Right atrium auricular region (tissue), 2 donors: ENCODE measurements at regions not wholly inside any gene's neighbourhood (a gene's known extent, or its start where the extent isn't known, plus 50 kb on each side); places are given as distances from the start of the nearest gene placed in this dataset.
"Not testable (repeated sequence)": the region's sequence is repeated elsewhere in the genome, so short reads cannot be mapped to it uniquely, and the experiment has no call there.

Experiments
- DNase-seq: peaks from one replicate; pipeline ENCODE4 v3.0.0-alpha.2; 2019; ENCODE audit warnings: low spot score
- H3K27ac ChIP-seq, 2 donors: fragments of 200-600 bp; sonication (generic); 1 replicate in 1 of 2; 2 replicates in 1 of 2; pipeline ENCODE4 v1.5.1; 2016 to 2019
- H3K27me3 ChIP-seq, 2 donors: fragments of 200-600 bp; sonication (generic); one replicate each; pipeline versions ENCODE4 v1.5.1 to v1.6.0; 2017 to 2019
- H3K36me3 ChIP-seq: fragments of 200-600 bp; sonication (generic); one replicate; pipeline ENCODE4 v1.5.1; 2016
- H3K4me1 ChIP-seq, 2 donors: fragments of 200-600 bp; sonication (generic); one replicate each; pipeline versions ENCODE4 v1.5.1 to v1.6.0; 2017 to 2019
- H3K4me3 ChIP-seq, 2 donors: fragments of 200-600 bp; sonication (generic); 1 replicate in 1 of 2; 2 replicates in 1 of 2; pipeline ENCODE4 v1.5.1; 2017 to 2019; ENCODE audit warnings: mild to moderate bottlenecking in 1 of 2, moderate library complexity in 1 of 2
- H3K9me3 ChIP-seq, 2 donors: fragments of 200-600 bp; sonication (generic); one replicate each; pipeline ENCODE4 v1.5.1; 2019
- TF ChIP-seq, protein P1 (sequence below), 2 donors: fragments of 200-600 bp; sonication (generic); IDR thresholded peaks; one replicate each; pipeline ENCODE4 v1.5.1; 2019; ENCODE audit warnings: antibody characterized with exemption in 2 of 2

DNA sequence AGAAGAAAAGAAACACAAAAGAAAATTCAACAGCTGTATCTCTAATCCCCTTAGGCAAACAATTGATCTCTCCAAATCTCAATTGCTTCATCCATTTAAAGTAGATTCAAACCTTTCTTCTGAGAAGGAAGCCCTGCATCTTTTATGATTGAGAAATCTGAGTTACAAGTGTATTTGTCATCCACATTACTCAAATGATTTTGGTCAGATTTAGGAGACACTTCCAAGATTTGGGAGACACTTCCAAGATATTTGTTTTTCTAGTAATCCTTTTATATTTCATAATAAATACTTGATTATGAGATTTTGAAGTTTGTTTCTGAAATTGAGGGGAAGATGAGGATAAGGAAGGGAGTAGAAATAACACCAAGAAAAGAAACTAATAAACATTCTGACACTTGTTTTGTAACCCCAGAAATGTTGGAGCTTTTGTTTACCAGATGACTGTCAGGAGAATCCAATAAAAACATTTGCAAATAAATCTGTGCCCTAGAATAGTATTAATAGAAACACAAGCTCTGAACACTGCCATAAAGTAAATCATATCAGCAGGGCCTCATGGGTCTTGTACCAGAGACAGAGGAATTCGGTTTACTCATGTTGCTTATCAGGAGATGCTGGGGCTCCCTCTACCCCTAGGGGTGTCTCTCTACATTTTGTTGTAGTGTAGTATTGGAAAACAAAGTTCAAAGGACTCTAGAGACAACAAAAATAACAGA, 314.3 kb upstream of the NT5E start:
- TF ChIP-seq, protein P1, sequence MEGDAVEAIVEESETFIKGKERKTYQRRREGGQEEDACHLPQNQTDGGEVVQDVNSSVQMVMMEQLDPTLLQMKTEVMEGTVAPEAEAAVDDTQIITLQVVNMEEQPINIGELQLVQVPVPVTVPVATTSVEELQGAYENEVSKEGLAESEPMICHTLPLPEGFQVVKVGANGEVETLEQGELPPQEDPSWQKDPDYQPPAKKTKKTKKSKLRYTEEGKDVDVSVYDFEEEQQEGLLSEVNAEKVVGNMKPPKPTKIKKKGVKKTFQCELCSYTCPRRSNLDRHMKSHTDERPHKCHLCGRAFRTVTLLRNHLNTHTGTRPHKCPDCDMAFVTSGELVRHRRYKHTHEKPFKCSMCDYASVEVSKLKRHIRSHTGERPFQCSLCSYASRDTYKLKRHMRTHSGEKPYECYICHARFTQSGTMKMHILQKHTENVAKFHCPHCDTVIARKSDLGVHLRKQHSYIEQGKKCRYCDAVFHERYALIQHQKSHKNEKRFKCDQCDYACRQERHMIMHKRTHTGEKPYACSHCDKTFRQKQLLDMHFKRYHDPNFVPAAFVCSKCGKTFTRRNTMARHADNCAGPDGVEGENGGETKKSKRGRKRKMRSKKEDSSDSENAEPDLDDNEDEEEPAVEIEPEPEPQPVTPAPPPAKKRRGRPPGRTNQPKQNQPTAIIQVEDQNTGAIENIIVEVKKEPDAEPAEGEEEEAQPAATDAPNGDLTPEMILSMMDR (IDR thresholded peaks at IDR 0.05): no peak
- no peaks in the 10 kb centered on the region for H3K4me1 ChIP-seq
- H3K4me3 ChIP-seq: no peak overlapping the region
- no peak overlapping the region for H3K27ac ChIP-seq
- no peaks in the 10 kb centered on the region for H3K36me3 ChIP-seq
- DNase-seq: no peak
- H3K9me3 ChIP-seq: no peaks in the 10 kb centered on the region
- no peaks in the 10 kb centered on the region for H3K27me3 ChIP-seq

DNA sequence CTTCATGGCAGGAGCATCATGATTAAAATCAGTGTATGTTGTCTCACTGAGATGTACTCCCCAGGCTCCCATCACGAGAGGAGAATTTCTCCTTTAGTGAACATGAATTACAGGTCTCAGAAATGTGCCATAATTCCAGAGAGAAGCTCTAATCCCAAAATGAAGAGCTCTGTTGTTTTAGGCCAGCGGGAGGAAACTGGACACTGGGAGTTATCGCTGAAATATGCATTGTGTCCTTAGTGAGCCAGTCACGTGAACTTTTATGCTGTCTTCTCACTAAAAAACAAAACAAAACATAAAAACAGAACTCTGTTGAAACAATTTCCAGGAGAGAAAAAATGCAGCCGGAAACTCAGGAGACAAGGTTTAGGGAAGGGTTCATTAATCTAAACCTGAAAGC, 315.7 kb upstream of the NT5E start:
- TF ChIP-seq, protein P1 (IDR thresholded peaks at IDR 0.05): no peak
- H3K4me3 ChIP-seq: no peak overlapping the region
- H3K4me1 ChIP-seq: no peaks in the 10 kb centered on the region
- H3K36me3 ChIP-seq: no peaks in the 10 kb centered on the region
- H3K9me3 ChIP-seq: no peaks in the 10 kb centered on the region
- no peak overlapping the region for H3K27ac ChIP-seq
- DNase-seq: no peak
- H3K27me3 ChIP-seq: no peaks in the 10 kb centered on the region

DNA sequence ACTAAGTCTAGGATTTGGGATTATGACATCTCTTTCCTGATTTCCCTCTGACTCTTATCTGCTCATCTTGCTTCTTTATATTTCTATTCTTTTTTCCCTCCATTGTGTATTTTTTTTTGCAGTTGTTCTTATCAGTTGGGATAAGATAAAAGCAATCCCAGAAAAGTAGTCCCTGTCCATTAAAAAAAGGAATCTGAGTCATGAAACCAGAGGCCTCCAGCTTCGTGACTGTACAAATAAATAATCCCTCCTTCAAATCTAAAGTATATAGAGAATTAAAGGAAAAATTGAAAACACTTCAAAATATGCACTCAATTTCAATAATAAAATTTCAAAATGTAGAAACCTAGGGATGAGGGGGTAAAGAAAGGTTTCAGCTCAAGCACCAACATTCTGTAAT, 317.8 kb upstream of the NT5E start:
- no peak for DNase-seq
- TF ChIP-seq, protein P1 (IDR thresholded peaks at IDR 0.05): no peak
- no peaks in the 10 kb centered on the region for H3K36me3 ChIP-seq

DNA sequence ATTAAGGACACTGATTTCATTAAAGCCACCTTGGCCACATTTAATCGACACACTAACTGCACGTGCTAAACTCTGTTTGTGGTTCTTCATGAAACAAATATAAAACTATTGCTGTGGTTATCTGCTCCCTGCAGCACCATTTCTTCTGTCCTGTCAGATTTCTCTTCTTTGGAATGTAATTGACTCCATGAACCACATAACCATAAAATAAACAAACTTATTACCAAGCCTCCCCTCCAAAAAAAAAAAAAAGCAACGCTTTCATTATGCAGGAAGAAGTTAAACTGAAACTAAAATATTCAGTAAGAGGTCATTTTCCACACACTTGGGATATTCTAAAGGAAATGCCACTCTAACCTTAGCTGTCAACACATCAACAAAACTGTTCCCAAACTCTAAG, 319.1 kb upstream of the NT5E start:
- Histone ChIP-seq H3K9me3 (no peaks in the 10 kb centered on the region), H3K27ac (no peak overlapping the region), H3K4me1 (no peaks in the 10 kb centered on the region), H3K27me3 (no peaks in the 10 kb centered on the region), H3K36me3 (no peaks in the 10 kb centered on the region), H3K4me3 (no peak overlapping the region)
- TF ChIP-seq, protein P1 (IDR thresholded peaks at IDR 0.05): no peak
- no peak for DNase-seq

More for the DNA sequence above, 317.8 kb upstream of the NT5E start:
- H3K27me3 ChIP-seq: no peaks in the 10 kb centered on the region
- H3K4me1 ChIP-seq: no peaks in the 10 kb centered on the region
- no peak overlapping the region for H3K4me3 ChIP-seq
- no peaks in the 10 kb centered on the region for H3K9me3 ChIP-seq
- H3K27ac ChIP-seq: no peak overlapping the region

DNA sequence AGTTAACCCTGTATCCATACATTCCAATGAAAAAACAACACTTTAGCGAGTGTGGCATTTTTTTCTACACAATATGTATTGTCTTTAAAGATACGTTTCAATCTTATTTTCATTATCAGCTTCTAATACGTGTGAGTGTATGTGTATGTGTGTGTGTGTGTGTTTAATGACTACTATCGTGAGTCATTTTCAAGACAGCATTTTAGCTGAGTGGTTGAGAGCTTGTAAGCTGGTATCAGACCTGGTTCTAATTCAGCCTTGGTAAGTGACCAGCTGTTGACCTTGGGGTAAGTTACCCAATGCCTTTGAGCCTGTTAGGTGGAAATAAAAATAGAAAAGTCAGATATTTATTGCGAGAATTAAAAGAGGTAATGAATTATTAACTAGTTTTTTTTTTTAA, 320.0 kb upstream of the NT5E start:
- H3K36me3 ChIP-seq: no peaks in the 10 kb centered on the region
- no peak for DNase-seq
- H3K27me3 ChIP-seq: no peaks in the 10 kb centered on the region
- H3K4me3 ChIP-seq: no peak overlapping the region
- H3K27ac ChIP-seq: no peak overlapping the region
- TF ChIP-seq, protein P1 (IDR thresholded peaks at IDR 0.05): no peak
- H3K9me3 ChIP-seq: no peaks in the 10 kb centered on the region
- H3K4me1 ChIP-seq: no peaks in the 10 kb centered on the region

DNA sequence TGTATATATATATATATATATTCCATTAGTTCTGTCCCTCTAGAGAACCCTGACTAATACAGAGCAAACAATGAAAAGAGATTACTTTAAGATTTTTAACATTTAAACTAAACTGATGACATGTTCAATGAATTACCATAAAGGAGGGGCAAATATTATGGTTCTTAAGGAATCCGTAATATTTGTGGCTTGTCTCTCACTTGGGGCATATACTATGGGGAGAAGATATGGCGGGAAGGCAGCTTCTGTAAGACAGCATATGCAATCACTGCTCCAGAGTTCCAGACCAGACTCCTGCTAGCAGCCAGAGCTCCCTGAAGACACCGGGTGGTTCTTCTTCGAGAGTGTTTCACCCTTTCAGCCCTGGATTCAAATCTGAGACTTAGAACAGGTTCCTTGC, 321.1 kb upstream of the NT5E start:
- Histone ChIP-seq H3K36me3 (no peaks in the 10 kb centered on the region), H3K27me3 (no peaks in the 10 kb centered on the region), H3K4me3 (no peak overlapping the region), H3K9me3 (no peaks in the 10 kb centered on the region), H3K4me1 (no peaks in the 10 kb centered on the region), H3K27ac (no peak overlapping the region)
- TF ChIP-seq, protein P1 (IDR thresholded peaks at IDR 0.05): no peak
- no peak for DNase-seq

DNA sequence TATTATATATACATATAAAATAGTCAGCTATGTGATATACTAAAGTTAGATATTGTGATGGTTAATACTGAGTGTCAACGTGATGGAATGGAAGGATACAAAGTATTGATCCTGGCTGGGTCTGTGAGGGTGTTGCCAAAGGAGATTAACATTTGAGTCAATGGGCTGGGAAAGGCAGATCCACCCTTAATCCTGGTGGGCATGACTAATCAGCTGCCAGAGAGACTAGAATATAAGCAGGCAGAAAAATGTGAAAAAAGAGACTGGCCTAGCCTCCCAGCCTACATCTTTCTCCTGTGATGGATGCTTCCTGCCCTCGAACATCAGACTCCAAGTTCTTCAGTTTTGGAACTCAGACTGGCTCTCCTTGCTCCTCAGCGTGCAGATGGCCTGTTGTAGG, 321.6 kb upstream of the NT5E start:
- H3K27me3 ChIP-seq, H3K4me1 ChIP-seq, H3K9me3 ChIP-seq, H3K27ac ChIP-seq, DNase-seq, H3K36me3 ChIP-seq, H3K4me3 ChIP-seq: not testable (repeated sequence)
